SK-N-MC (cell line): ENCODE measurements at regions not wholly inside any gene's neighbourhood (a gene's known extent, or its start where the extent isn't known, plus 50 kb on each side); places are given as distances from the start of the nearest gene placed in this dataset.

Experiments
- EZH2 ChIP-seq: fragments of 200-600 bp; sonication (generic); IDR thresholded peaks from one replicate; pipeline ENCODE4 v1.6.1; 2017; ENCODE audit warnings: antibody characterized with exemption
- POLR2AphosphoS5 ChIP-seq: IDR thresholded peaks from 2 replicates; pipeline ENCODE4 v1.6.1; 2012; ENCODE audit warnings: mild to moderate bottlenecking, low read depth, low read length, borderline replicate concordance

DNA sequence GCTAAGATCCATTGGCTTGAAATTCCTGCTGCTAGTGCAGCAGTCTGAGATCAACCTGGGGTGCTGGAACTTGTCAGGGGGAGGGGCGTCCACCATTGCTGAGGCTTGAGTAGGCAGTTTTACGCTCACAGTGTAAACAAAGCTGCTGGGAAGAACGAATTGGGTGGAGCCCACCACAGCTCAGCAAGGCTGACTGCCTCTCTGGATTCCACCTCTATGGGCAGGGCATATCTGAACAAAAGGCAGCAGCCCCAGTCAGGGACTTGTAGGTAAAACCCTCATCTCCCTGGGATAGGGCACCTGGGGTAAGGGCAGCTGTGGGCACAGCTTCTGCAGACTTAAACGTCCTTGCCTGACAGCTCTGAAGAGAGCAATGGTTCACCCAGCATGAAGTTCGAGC, 191.7 kb downstream of the ALG10B start:
- TF ChIP-seq POLR2AphosphoS5 (no peak), EZH2 (no peak)
